GM19328 (cell line): ENCODE measurements at regions not wholly inside any gene's neighbourhood (a gene's known extent, or its start where the extent isn't known, plus 50 kb on each side); places are given as distances from the start of the nearest gene placed in this dataset.

Experiments used
- ATAC-seq: cut with Tn5 transposase; IDR thresholded peaks from one replicate; pipeline ENCODE4 v1.9.1; 2021; ENCODE audit warnings: mild to moderate bottlenecking, moderate library complexity; ENCODE audit not compliant: unreplicated experiment

GRCh38 chr4:164378361-164378760 lies 375.6 kb upstream of the SMIM31 start:
- ATAC-seq = no peak

- ATAC-seq = no peak
Observed at GRCh38 chr4:164379694-164380093, 374.2 kb upstream of the SMIM31 start.

- ATAC-seq = no peak
Observed at GRCh38 chr4:164381859-164382258, 372.1 kb upstream of the SMIM31 start.

GRCh38 chr4:164383058-164383357 lies 370.9 kb upstream of the SMIM31 start:
- ATAC-seq = no peak

- no peak for ATAC-seq
Observed at GRCh38 chr4:164383358-164384220, 370.3 kb upstream of the SMIM31 start.

GRCh38 chr4:164384416-164384815 lies 369.5 kb upstream of the SMIM31 start:
- ATAC-seq = no peak

GRCh38 chr4:164396439-164396838 lies 357.5 kb upstream of the SMIM31 start:
- no peak for ATAC-seq

- ATAC-seq = no peak
Observed at GRCh38 chr4:164402554-164402953, 351.4 kb upstream of the SMIM31 start.

- no peak for ATAC-seq
Observed at GRCh38 chr4:164405774-164406173, 348.2 kb upstream of the SMIM31 start.

GRCh38 chr4:164408831-164409230 lies 345.1 kb upstream of the SMIM31 start:
- no peak for ATAC-seq

GRCh38 chr4:164410401-164410800 lies 343.5 kb upstream of the SMIM31 start:
- no peak for ATAC-seq

GRCh38 chr4:164412246-164412645 lies 341.7 kb upstream of the SMIM31 start:
- ATAC-seq = no peak

GRCh38 chr4:164413743-164414142 lies 340.2 kb upstream of the SMIM31 start:
- ATAC-seq = no peak

GRCh38 chr4:164423819-164424218 lies 330.1 kb upstream of the SMIM31 start:
- no peak for ATAC-seq

- ATAC-seq = no peak
Observed at GRCh38 chr4:164424846-164425245, 329.1 kb upstream of the SMIM31 start.

GRCh38 chr4:164428561-164428960 lies 325.4 kb upstream of the SMIM31 start:
- ATAC-seq = no peak

GRCh38 chr4:164438321-164438720 lies 315.6 kb upstream of the SMIM31 start:
- no peak for ATAC-seq

- ATAC-seq = no peak
Observed at GRCh38 chr4:164439037-164439436, 314.9 kb upstream of the SMIM31 start.

GRCh38 chr4:164440199-164440598 lies 313.7 kb upstream of the SMIM31 start:
- ATAC-seq = no peak

- ATAC-seq = no peak
Observed at GRCh38 chr4:164441109-164441508, 312.8 kb upstream of the SMIM31 start.

- no peak for ATAC-seq
Observed at GRCh38 chr4:164442180-164442579, 311.8 kb upstream of the SMIM31 start.

GRCh38 chr4:164446516-164446915 lies 307.4 kb upstream of the SMIM31 start:
- no peak for ATAC-seq

GRCh38 chr4:164461901-164462300 lies 292.0 kb upstream of the SMIM31 start:
- ATAC-seq = no peak
